ENCODE measurements at regions not wholly inside any gene's neighbourhood (a gene's known extent, or its start where the extent isn't known, plus 50 kb on each side); places are given as distances from the start of the nearest gene placed in this dataset.
"Not testable (repeated sequence)": the region's sequence is repeated elsewhere in the genome, so short reads cannot be mapped to it uniquely, and the experiment has no call there.

DNA sequence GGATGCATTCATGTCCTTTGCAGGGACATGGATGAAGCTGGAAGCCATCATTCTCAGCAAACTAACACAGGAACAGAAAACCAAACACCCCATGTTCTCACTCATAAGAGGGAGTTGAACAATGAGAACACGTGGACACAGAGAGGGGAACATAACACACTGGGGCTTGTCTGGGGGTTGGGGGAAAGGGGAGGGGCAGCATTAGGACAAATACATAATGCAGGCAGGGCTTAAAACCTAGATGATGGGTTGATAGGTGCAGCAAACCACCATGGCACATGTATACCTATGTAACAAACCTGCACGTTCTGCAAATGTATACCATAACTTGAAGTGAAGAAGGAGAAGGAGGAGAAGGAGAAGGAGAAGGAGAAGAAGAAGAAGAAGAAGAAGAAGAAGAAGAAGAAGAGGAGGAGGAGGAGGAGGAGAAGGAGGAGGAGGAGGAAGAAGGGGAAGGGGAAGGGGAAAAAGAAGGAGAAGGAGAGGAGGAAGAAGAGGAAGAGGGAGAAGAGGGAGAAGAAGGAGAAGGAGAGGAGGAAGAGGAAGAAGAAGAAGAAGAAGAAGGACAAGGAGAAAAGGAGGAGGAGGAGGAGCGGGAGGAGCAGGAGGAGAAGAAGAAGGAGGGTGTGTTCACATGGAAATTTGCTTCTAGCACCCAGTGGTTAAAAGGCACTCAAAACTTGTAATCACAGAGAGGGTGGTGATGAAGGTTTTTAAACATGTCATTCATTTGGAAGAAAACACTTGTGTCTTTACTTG lies 133.5 kb upstream of the TPTE start:
- intact Hi-C loops (cut with DNase I); H3K4me3 ChIP-seq; H3K4me1 ChIP-seq; H3K9me3 ChIP-seq; H3K27me3 ChIP-seq; DNase-seq; H3K36me3 ChIP-seq (replicated peaks in 1 of 2; ENCODE audit: insufficient read depth in 1 of 2, low read depth in 2 of 2); ATAC-seq; H3K27ac ChIP-seq: not testable (repeated sequence)
- 23 to 43% methylated on average over 3 of the region's 3 CpGs for WGBS, 2 donors

DNA sequence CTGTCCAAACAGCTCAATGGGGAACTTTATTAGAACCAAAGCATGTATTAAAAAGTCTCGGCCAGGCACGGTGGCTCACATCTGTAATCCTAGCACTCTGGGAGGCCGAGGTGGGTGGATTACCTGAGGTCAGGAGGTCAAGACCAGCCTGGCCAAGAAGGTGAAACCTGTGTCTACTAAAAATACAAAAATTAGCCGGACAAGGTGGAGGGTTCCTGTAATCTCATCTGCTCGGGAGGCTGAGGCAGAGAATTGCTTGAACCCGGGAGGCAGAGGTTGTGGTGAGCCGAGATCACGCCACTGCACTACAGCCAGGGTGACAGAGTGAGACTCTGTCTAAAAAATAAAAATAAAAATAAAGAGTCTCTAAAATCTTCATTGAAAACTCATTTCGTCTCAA lies 132.8 kb upstream of the TPTE start:
- H3K27ac ChIP-seq; H3K36me3 ChIP-seq (replicated peaks in 1 of 2; ENCODE audit: insufficient read depth in 1 of 2, low read depth in 2 of 2); ATAC-seq; H3K4me1 ChIP-seq; H3K4me3 ChIP-seq; DNase-seq; H3K27me3 ChIP-seq; intact Hi-C loops (cut with DNase I); H3K9me3 ChIP-seq: not testable (repeated sequence)
- 39 to 44% methylated on average over 9 of the region's 9 CpGs for WGBS, 2 donors

DNA sequence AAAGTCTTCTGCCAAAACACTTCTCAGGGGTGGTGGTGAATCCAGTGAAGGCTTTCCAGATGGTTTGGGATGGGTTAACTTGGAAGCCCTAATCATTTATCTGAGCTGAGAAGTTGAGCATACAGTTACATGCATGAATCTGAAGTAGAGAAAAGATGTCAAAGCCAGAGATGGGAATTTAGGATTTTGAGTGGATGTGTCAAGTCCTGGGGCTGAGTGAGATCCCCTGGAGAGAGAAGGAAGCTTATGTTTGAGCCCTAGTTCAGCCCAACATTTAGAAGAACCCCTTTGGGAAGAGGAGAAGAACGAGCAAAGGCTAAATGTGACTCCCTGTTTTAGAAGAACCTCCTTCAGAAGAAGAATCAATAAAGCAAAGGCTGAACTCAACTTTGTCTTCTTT lies 129.1 kb upstream of the TPTE start:
- not testable (repeated sequence) for ATAC-seq; H3K36me3 ChIP-seq (replicated peaks in 1 of 2; ENCODE audit: insufficient read depth in 1 of 2, low read depth in 2 of 2)

DNA sequence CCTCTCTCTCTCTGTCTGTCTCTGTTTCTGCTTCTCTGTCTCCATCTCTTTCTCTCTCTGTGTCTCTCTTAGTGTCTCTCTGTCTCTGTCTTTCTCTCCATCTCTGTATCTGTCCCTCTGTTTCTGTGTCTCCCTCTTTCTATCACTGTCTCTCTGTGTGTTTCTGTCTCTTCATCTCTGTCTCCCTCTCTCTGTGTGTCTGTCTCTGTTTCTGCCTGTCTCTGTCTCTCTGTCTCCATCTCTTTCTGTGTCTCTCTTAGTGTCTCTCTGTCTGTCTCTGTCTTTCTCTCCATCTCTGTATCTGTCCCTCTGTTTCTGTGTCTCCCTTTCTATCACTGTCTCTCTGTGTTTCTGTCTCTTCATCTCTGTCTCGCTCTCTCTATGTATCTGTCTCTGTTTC lies 125.4 kb upstream of the TPTE start:
- H3K27me3 ChIP-seq; H3K4me3 ChIP-seq; intact Hi-C loops (cut with DNase I); H3K9me3 ChIP-seq; H3K36me3 ChIP-seq (replicated peaks in 1 of 2; ENCODE audit: insufficient read depth in 1 of 2, low read depth in 2 of 2); ATAC-seq; H3K4me1 ChIP-seq; DNase-seq; H3K27ac ChIP-seq: not testable (repeated sequence)
- WGBS, 2 donors, result 58 to 60% methylated on average over 1 of the region's 1 CpG

More for the DNA sequence above, 129.1 kb upstream of the TPTE start:
- intact Hi-C loops (cut with DNase I); H3K4me3 ChIP-seq; H3K27me3 ChIP-seq; H3K4me1 ChIP-seq; H3K9me3 ChIP-seq; H3K27ac ChIP-seq; DNase-seq: not testable (repeated sequence)
- WGBS, 2 donors, result 20% methylated on average over 1 of the region's 1 CpG; no CpG with 5 or more reads in 1 of the 2 donors

DNA sequence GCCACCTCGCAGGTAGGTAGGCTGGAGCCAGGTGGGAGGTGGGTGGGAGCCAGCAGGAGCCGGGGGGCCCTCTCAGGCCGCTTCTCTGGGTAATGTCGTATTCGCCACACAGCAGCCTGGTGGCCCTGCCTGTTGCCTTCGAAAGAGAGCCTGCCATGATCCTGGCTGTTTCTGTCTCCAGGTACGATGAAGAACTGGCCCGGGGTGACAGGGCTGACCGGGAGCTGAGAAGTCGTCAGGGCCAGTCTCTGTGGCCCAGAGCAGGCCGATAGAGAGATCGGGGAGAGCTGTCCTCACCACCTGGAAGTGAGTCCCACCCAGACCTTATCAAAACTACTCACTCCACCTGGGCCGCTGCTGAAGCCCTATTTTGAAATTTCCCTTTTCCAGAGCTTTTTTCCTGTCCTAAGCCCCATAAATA lies 123.9 kb upstream of the TPTE start:
- H3K36me3 ChIP-seq (replicated peaks in 1 of 2; ENCODE audit: insufficient read depth in 1 of 2, low read depth in 2 of 2); DNase-seq; intact Hi-C loops (cut with DNase I); H3K4me3 ChIP-seq; H3K27ac ChIP-seq; H3K4me1 ChIP-seq; H3K27me3 ChIP-seq: not testable (repeated sequence)
- ATAC-seq, result peak; percentile 12
- WGBS, 2 donors, result 52 to 59% methylated on average over 13 of the region's 13 CpGs
- H3K9me3 ChIP-seq, result peaks cover 0 to 15% (median 0%) of the 10 kb centered on the region in 3 donors

DNA sequence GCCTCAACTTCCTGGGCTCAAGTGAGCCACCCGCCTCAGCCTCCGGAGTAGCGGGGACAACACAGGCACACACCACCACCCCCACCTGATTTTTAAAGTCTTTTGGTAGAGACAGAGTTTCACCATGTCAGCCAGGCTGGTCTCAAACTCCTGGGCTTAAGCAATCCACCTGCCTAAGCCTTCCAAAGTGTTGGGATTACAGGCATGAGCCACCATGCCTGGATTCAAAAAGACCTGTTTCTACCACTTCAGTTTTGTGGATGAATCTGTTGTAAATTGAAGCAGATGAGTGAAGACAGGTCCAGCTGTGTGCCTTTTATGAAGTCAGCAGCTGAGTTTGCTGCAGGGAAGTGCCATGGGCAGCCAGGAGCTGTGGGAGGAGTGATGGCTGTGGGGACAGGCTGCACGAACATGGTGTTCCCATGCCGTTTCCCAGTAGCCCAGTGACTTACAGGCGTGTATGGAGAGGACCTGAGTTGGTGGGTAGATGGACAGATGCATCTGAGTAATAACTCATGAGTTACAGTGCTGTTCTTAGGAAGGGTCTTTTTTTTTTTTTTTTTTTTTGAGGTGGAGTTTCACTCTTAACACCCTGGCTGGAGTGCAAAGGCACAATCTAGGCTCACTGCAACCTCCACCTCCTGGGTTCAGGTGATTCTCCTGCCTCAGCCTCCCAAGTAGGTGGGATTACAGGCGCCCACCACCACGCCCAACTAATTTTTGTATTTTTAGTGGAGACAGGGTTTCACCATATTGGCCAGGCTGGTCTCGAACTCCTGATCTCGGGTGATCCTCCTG lies 122.5 kb upstream of the TPTE start:
- peaks cover 0 to 22% (median 0%) of the 10 kb centered on the region in 3 donors for H3K9me3 ChIP-seq
- intact Hi-C loops (cut with DNase I), result not testable (repeated sequence)

DNA sequence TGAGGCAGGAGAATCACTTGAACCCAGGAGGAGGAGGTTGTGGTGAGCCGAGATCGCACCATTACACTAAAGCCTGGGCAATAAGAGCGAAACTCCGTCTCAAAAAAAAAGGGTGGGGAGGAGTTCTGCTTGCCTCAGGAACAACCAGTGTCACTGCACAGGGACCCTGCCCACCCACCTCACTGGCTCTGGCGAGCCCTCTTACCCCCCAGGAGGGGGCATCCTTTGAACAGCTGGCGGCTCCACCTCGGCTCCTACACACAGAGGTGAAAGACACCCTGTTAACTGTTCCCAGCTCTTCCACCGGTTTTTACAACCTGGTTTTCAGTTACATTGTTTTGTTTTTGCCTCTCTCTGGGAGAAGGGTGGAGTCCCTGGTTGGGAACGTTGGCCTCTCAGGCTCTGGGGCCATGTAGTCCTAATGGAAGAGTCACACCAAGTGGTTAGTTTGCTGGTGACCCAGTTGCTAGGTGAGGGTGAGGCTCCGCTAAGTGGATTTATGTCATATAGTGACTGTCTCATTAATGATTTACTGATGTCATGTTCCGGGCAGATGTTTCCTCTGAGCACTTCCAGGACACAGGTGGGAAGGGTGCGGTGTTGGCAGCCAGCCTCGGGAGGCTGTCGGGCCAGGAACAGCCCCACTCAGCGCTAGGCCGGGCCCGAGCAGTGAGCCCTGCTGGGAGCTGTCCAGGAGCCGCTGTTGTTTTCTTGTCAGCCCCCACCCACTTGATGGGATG lies 120.6 kb upstream of the TPTE start:
- H3K27ac ChIP-seq; intact Hi-C loops (cut with DNase I); H3K27me3 ChIP-seq; H3K4me1 ChIP-seq; H3K4me3 ChIP-seq; H3K36me3 ChIP-seq (replicated peaks in 1 of 2; ENCODE audit: insufficient read depth in 1 of 2, low read depth in 2 of 2): not testable (repeated sequence)
- H3K9me3 ChIP-seq, result peaks cover 0 to 28% (median 2%) of the 10 kb centered on the region in 3 donors
- DNase-seq, result peak in 1 of 4 donors; percentile 27
- ATAC-seq, result peak; percentile 16
- 63 to 72% methylated on average over 18 of the region's 18 CpGs for WGBS, 2 donors

More for the DNA sequence above, 122.5 kb upstream of the TPTE start:
- DNase-seq; H3K4me1 ChIP-seq; H3K4me3 ChIP-seq; ATAC-seq; H3K36me3 ChIP-seq (replicated peaks in 1 of 2; ENCODE audit: insufficient read depth in 1 of 2, low read depth in 2 of 2); H3K27ac ChIP-seq; H3K27me3 ChIP-seq: not testable (repeated sequence)
- WGBS, 2 donors, result 31 to 83% methylated on average over 3 to 4 of the region's 10 CpGs

DNA sequence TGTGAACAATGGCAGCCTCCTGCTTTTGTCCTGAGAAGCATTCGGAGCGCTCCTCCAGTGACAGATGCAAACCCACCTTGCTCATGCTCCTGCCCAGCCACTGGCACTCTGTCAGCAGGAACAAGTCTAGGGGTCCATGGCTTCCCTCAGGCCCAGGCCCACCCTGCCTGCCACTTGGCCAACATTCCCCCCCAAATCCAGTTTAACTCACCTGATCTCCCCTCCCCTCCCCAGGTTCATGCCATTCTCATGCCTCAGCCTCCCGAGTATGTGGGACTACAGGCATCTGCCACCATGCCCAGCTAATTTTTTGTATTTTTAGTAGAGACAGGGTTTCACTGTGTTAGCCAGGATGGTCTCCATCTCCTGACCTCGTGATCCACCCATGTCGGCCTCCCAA lies 118.9 kb upstream of the TPTE start:
- H3K4me1 ChIP-seq; ATAC-seq; intact Hi-C loops (cut with DNase I); H3K27me3 ChIP-seq; H3K36me3 ChIP-seq (replicated peaks in 1 of 2; ENCODE audit: insufficient read depth in 1 of 2, low read depth in 2 of 2); H3K4me3 ChIP-seq; H3K27ac ChIP-seq; DNase-seq: not testable (repeated sequence)
- 63% methylated on average over 5 of the region's 5 CpGs for WGBS, 2 donors
- H3K9me3 ChIP-seq, result peaks cover 0 to 24% (median 2%) of the 10 kb centered on the region in 3 donors

DNA sequence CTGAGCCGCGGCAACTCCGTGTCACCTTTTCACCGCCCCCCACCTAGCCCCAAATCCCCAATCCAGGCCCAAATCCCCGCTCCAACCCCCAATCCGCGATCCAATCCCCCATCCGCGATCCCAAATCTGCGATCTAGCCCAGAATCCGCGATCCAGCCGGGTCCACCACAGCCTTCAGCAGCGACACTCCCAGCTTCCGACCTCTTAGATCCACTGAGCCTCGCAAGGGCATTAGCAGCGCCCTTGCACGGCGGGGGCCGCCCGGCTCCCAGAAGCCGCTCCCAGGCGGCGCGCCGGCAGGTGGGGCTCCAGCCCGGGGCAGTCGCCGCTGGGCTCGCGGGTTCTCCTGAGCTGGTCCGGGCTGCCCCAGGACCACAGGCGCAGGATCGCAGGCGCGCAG lies 116.1 kb upstream of the TPTE start:
- WGBS, 2 donors, result 60 to 65% methylated on average over 36 of the region's 36 CpGs
- ATAC-seq; intact Hi-C loops (cut with DNase I): not testable (repeated sequence)

DNA sequence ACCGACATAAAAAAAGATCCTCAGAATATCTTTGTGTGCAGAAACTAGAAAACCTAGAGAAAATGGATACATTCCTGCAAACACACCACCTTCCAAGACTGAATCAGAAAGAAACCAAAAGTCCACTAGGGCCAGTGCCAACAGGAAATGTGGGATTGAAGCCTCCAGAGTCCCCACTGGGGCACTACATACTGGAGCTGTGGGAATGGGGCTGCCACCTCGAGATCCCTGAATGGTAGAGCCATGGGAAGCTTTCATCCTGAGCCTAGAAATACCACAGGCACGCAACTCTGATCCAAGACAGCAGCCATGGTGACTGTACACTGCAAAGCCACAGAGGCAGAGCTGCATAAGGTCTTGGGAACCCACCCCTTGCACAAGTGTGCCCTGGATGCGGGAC lies 111.6 kb upstream of the TPTE start:
- ATAC-seq; H3K4me3 ChIP-seq; H3K27me3 ChIP-seq; H3K36me3 ChIP-seq (replicated peaks in 1 of 2; ENCODE audit: insufficient read depth in 1 of 2, low read depth in 2 of 2); H3K27ac ChIP-seq; H3K4me1 ChIP-seq; intact Hi-C loops (cut with DNase I); DNase-seq; H3K9me3 ChIP-seq: not testable (repeated sequence)
- 19 to 26% methylated on average over 3 of the region's 4 CpGs for WGBS, 2 donors

More for the DNA sequence above, 116.1 kb upstream of the TPTE start:
- not testable (repeated sequence) for DNase-seq; H3K4me3 ChIP-seq; H3K36me3 ChIP-seq (replicated peaks in 1 of 2; ENCODE audit: insufficient read depth in 1 of 2, low read depth in 2 of 2); H3K27ac ChIP-seq; H3K4me1 ChIP-seq; H3K27me3 ChIP-seq
- peaks cover 0 to 24% (median 2%) of the 10 kb centered on the region in 3 donors for H3K9me3 ChIP-seq

DNA sequence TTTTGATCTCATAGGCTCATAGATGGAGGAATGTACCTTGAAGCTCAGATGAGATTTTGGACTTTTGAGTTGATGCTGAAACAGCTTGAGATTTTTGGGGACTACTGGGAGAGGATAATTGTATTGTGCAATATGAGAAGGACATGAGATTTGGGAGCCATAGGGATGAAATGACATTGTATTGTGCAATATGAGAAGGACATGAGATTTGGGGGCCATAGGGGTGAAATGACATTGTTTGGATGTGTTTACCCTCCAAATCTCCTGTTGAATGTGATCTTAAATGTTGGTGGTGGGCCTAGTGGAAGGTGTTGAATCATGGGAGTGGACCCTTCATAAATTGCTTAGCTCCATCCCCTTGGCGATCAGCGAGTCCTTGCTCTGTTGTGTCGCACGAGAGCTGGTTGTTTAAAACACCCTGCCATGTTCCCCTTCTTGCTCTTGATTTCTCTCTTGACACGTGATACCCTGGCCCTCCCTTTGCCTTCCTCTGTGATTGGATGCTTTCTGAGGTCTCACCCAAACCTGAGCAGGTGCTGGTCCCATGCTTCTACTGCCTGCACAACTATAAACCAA lies 110.9 kb upstream of the TPTE start:
- 48 to 52% methylated on average over 5 of the region's 5 CpGs for WGBS, 2 donors
- intact Hi-C loops (cut with DNase I); DNase-seq; ATAC-seq; H3K9me3 ChIP-seq; H3K27ac ChIP-seq; H3K27me3 ChIP-seq; H3K36me3 ChIP-seq (replicated peaks in 1 of 2; ENCODE audit: insufficient read depth in 1 of 2, low read depth in 2 of 2); H3K4me3 ChIP-seq; H3K4me1 ChIP-seq: not testable (repeated sequence)

Data from body of pancreas (tissue), 4 donors.